HEK293T (cell line): ENCODE measurements at regions not wholly inside any gene's neighbourhood (a gene's known extent, or its start where the extent isn't known, plus 50 kb on each side); places are given as distances from the start of the nearest gene placed in this dataset.

Experiments
- ARNT ChIP-seq: fragments of 450-650 bp; IDR thresholded peaks from 2 replicates; pipeline ENCODE4 v1.6.1; 2017; ENCODE audit warnings: mild to moderate bottlenecking
- CTBP1 ChIP-seq: fragments of 450-650 bp; IDR thresholded peaks from 2 replicates; pipeline ENCODE4 v1.6.1; 2016; ENCODE audit warnings: borderline replicate concordance
- ELF4 ChIP-seq: fragments of 450-650 bp; IDR thresholded peaks from 2 replicates; pipeline ENCODE4 v1.6.1; 2017; ENCODE audit warnings: antibody characterized with exemption
- FOXM1 ChIP-seq: fragments of 450-650 bp; IDR thresholded peaks from 2 replicates; pipeline ENCODE4 v1.6.1; 2017; ENCODE audit warnings: mild to moderate bottlenecking, borderline replicate concordance
- L3MBTL2 ChIP-seq: fragments of 450-650 bp; conservative IDR thresholded peaks from 2 replicates; pipeline ENCODE4 v1.6.1; 2016; ENCODE audit warnings: mild to moderate bottlenecking
- SP1 ChIP-seq: fragments of 450-650 bp; IDR thresholded peaks from 2 replicates; pipeline ENCODE4 v1.6.1; 2017
- SUZ12 ChIP-seq: fragments of 450-650 bp; IDR thresholded peaks from 2 replicates; pipeline ENCODE4 v1.6.1; 2016; ENCODE audit warnings: mild to moderate bottlenecking
- TF ChIP-seq, protein P1 (sequence below): fragments of 450-650 bp; IDR thresholded peaks from 2 replicates; pipeline ENCODE4 v1.6.1; 2016

DNA sequence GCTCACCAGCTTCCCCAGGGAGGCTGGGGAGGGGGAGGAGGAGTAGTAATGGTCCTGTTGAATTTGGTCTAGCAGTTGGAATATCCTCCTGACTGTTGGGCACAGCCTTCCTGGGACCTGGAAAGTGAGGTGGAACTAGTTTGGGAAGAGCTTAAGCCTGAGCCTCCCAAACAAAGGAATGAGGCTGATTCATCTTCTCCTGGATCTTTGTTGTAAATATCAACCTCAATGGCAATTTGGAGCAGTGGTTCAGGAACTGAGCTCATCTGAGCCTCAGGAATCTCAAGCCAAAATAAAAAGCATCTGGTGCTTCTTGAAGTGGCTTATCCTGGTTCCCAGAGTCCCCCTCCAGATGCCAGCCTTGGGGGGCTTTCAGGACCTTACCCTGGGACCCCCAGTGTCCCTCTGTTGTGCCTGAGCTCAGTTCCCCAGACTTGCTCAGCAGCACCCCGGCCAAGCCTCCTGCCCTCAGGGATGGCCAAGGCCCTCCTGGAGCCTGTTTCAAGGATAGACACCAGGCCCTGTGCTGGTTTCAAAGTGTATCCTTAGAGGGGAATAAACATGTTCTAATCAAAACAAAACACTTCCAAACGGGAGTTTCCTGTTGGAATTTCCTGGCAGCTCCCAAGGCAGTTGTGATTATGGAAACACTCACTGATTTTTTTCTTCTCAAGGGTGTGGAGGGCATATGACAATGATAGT is 112.6 kb downstream of the DDX1 start:
- TF ChIP-seq FOXM1, result no peak
- TF ChIP-seq L3MBTL2, result no peak
- TF ChIP-seq, protein P1, sequence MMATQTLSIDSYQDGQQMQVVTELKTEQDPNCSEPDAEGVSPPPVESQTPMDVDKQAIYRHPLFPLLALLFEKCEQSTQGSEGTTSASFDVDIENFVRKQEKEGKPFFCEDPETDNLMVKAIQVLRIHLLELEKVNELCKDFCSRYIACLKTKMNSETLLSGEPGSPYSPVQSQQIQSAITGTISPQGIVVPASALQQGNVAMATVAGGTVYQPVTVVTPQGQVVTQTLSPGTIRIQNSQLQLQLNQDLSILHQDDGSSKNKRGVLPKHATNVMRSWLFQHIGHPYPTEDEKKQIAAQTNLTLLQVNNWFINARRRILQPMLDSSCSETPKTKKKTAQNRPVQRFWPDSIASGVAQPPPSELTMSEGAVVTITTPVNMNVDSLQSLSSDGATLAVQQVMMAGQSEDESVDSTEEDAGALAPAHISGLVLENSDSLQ, result no peak
- no peak for TF ChIP-seq SP1
- TF ChIP-seq SUZ12, result no peak
- TF ChIP-seq ARNT, result no peak
- no peak for TF ChIP-seq ELF4
- TF ChIP-seq CTBP1, result no peak
